COLO668 (cell line): ENCODE measurements at regions not wholly inside any gene's neighbourhood (a gene's known extent, or its start where the extent isn't known, plus 50 kb on each side); places are given as distances from the start of the nearest gene placed in this dataset.

Source experiments
- DNase-seq: peaks from one replicate; lab custom pipeline; 2025; ENCODE audit not compliant: unreplicated experiment; lab: John Stamatoyannopoulos, UW

GRCh38 chr6:151699719-151700118 lies 107.8 kb upstream of the ESR1 start:
- DNase-seq, result no peak

- DNase-seq, result no peak
These were observed 105.4 kb upstream of the ESR1 start for GRCh38 chr6:151701911-151702562.

GRCh38 chr6:151702851-151703658 lies 104.4 kb upstream of the ESR1 start:
- DNase-seq, result no peak

- no peak for DNase-seq
These were observed 103.1 kb upstream of the ESR1 start for GRCh38 chr6:151704383-151704782.

- DNase-seq, result no peak
These were observed 101.3 kb upstream of the ESR1 start for GRCh38 chr6:151705993-151706733.

- no peak for DNase-seq
These were observed 98.2 kb upstream of the ESR1 start for GRCh38 chr6:151709329-151709728.

- DNase-seq, result peak; percentile 29
These were observed 91.0 kb upstream of the ESR1 start for GRCh38 chr6:151716526-151716932.

- DNase-seq, result no peak
These were observed 88.4 kb upstream of the ESR1 start for GRCh38 chr6:151719070-151719469.

- DNase-seq, result no peak
These were observed 86.3 kb upstream of the ESR1 start for GRCh38 chr6:151721146-151721545.

- DNase-seq, result no peak
These were observed 85.8 kb upstream of the ESR1 start for GRCh38 chr6:151721671-151722070.

- no peak for DNase-seq
These were observed 85.1 kb upstream of the ESR1 start for GRCh38 chr6:151722342-151722741.

- no peak for DNase-seq
These were observed 84.3 kb upstream of the ESR1 start for GRCh38 chr6:151723152-151723551.

GRCh38 chr6:151729829-151730495 lies 77.5 kb upstream of the ESR1 start:
- no peak for DNase-seq

- DNase-seq, result no peak
These were observed 77.0 kb upstream of the ESR1 start for GRCh38 chr6:151730496-151730870.

- DNase-seq, result no peak
These were observed 76.2 kb upstream of the ESR1 start for GRCh38 chr6:151731313-151731712.

- no peak for DNase-seq
These were observed 73.7 kb upstream of the ESR1 start for GRCh38 chr6:151733680-151734320.

GRCh38 chr6:151738267-151738666 lies 69.2 kb upstream of the ESR1 start:
- no peak for DNase-seq

- no peak for DNase-seq
These were observed 68.5 kb upstream of the ESR1 start for GRCh38 chr6:151738960-151739359.

- no peak for DNase-seq
These were observed 66.7 kb upstream of the ESR1 start for GRCh38 chr6:151740820-151741219.

- DNase-seq, result no peak
These were observed 59.6 kb upstream of the ESR1 start for GRCh38 chr6:151747896-151748295.

- no peak for DNase-seq
These were observed 58.1 kb upstream of the ESR1 start for GRCh38 chr6:151749341-151749740.
